Nucleus accumbens (tissue), 56 donors: ENCODE measurements at regions not wholly inside any gene's neighbourhood (a gene's known extent, or its start where the extent isn't known, plus 50 kb on each side); places are given as distances from the start of the nearest gene placed in this dataset.
"Not testable (repeated sequence)": the region's sequence is repeated elsewhere in the genome, so short reads cannot be mapped to it uniquely, and the experiment has no call there.

Experiments used
- DNase-seq, 56 donors: peaks; one replicate each; lab custom pipeline; 2025; lab: John Stamatoyannopoulos, UW

- no peak for DNase-seq
These were observed 101.7 kb downstream of the ADAMTS15 start for GRCh38 chr11:130550150-130550549.

DNA sequence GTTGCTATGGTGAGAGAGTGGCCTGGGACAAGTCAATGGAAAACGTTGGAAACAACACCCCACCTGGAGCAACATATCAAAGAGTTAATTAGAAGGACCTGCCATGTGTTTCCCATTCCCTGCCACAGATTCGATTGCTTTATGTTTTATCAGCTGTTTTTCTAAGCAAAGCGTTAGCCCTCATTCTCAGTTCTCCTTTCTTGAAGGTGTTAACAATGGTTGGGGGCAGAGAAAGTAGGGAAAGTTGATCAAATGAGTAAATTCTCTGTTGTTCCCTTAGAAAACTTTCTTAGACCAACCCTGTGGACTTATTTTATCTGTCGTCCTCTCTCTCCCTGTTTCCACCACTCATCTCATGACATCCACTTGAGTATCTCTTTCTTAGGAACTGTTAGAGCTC lies 102.5 kb downstream of the ADAMTS15 start:
- DNase-seq = no peak

DNA sequence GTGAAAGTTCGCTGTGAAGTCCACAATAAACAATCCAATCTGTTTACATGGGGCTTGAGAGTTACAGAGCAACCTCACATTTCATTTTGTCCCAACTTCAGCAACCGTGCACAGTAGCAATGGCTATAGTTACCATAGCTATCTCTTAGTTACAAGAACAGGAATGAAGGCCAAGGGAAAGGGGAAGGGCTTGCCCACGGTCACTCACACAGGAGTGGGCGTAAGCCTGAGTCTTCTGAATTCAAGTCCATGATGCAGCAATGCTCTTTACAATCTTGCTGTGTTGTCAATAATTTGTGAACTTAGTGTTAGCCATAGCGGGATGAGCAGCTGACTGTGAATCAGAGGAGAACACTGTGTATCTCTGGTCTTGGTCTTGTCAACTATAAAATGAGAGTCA lies 102.9 kb downstream of the ADAMTS15 start:
- no peak for DNase-seq

DNA sequence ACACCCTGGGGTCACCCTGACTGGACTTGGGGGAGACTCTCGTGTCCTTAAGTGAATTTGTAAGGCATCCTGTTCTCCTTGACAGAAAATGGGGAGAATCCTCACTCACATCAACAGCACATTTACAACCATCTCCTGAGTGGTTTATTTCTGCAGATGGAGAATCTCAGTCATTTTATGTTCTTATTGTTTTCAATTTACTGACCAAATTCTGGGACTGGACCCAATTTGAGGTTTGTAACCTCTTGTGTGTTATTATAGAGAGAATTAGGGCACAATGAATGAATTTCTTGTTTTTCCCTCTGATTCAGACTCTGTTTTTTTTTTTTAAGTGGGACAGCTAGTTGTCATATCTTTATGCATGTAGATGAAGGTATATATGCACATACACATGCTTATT lies 104.9 kb downstream of the ADAMTS15 start:
- DNase-seq = no peak

DNA sequence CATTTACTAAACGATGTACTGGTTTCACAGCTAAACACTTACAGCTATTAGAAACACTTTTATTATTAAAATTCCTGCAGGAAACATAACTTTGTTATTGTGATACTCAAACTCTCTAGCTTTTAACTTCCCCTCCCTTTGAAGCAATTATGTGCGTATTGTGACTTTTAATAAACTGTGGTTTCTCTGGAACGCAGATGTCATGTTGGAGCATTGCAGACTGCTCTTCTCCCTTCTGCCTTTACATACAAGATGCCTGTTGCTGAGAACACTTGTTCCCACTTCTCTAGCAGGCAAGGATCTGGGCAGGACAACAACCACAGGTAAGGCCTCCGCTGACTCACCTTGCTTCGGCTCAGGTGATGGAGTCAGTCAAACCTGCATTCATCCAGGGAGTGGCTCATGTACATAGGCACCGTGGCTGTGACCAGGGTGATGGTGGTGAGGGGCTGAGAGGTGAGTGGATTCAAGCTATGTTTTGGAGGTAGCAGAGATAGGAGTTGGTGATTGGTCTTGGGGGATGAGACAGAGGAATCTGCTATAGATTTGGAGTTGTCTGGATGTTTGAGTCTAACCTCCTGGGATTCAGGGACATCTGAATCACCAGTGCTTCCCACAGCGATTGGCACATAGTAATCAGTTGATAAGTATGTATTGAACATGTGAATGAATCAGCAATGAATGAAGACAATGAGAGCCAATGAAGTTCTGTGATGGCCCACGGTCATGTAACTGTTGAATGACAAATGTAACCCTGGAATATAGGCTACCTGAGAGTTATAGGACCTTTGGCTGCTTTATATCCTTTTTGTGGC lies 106.0 kb downstream of the ADAMTS15 start:
- DNase-seq = no peak

- no peak for DNase-seq
These were observed 106.9 kb downstream of the ADAMTS15 start for GRCh38 chr11:130555251-130555841.

GRCh38 chr11:130560000-130560780 lies 111.7 kb downstream of the ADAMTS15 start:
- no peak for DNase-seq

GRCh38 chr11:130560781-130561109 lies 112.3 kb downstream of the ADAMTS15 start:
- no peak for DNase-seq

- no peak for DNase-seq
These were observed 113.0 kb downstream of the ADAMTS15 start for GRCh38 chr11:130561441-130561881.

DNA sequence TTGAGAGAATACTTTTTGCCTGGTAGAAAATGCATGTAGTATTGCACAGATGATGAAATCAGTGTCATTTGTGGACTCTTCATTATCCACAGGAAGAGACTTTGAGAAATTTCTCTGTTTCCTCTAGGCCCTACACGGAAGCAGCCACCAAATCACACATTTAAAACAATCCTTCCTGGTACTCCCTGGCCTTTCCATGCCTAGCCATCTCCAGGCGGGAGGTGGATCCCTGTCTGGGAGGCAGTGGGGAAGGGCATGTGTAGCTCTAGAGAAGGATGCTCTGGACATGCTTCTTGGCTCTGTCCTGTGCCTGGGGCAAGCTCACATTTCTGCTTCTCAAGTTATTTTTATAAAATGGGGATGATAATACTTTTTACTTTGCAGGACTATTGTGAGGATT lies 114.1 kb downstream of the ADAMTS15 start:
- DNase-seq = no peak

GRCh38 chr11:130566360-130566759 lies 117.9 kb downstream of the ADAMTS15 start:
- DNase-seq = not testable (repeated sequence)

- DNase-seq = no peak
These were observed 123.1 kb downstream of the ADAMTS15 start for GRCh38 chr11:130571519-130571918.

DNA sequence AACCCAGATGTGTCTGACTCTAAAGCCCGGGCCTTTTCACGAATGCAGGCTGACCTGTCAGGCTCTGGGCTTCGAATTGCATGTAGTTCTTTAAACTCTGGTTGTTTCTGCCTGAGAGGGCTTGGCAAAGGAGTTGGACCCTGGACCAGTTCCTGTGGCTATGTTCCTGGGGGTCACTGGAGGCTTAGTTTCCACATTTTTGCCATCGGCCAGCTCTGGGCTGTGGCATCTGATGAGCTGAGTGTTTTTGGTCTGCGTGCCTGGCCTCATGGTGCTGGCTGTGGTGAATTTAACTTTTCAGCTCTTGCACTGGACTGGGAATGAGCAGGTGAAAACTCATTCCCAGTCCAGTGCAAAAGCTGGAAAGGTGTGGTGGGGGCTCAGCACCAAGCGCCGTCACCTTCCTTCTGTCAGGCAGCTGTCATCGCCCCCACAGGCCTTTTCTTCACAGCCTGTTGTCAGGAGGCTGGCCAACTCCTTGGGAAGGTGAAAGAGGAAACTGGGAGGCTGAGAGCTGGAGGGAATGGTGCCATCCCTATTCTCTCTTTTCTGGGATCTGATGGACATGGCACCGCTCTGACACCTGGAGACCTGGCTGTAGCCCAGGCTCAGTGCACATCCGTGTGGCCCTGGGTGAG lies 123.6 kb downstream of the ADAMTS15 start:
- no peak for DNase-seq

- DNase-seq = no peak
These were observed 125.3 kb downstream of the ADAMTS15 start for GRCh38 chr11:130573767-130574166.

GRCh38 chr11:130574740-130575139 lies 126.3 kb downstream of the ADAMTS15 start:
- no peak for DNase-seq

- DNase-seq = no peak
These were observed 127.7 kb downstream of the ADAMTS15 start for GRCh38 chr11:130576146-130576545.

- DNase-seq = no peak
These were observed 130.4 kb downstream of the ADAMTS15 start for GRCh38 chr11:130578738-130579368.

- peak in 48 of 56 donors; percentile 22 to 88 (median 62) for DNase-seq
These were observed 131.9 kb downstream of the ADAMTS15 start for GRCh38 chr11:130580372-130580771.

GRCh38 chr11:130580891-130581492 lies 132.5 kb downstream of the ADAMTS15 start:
- DNase-seq = peak in 18 of 56 donors; percentile 7 to 53 (median 16)

- DNase-seq = no peak
These were observed 133.2 kb downstream of the ADAMTS15 start for GRCh38 chr11:130581646-130582045.
